CD4-positive, alpha-beta T cell treated with Interleukin-4 for 4 hours (primary cell): ENCODE measurements at regions not wholly inside any gene's neighbourhood (a gene's known extent, or its start where the extent isn't known, plus 50 kb on each side); places are given as distances from the start of the nearest gene placed in this dataset.

Experiments
- DNase-seq: peaks from one replicate; pipeline ENCODE4 v3.0.0-alpha.2; 2020

DNA sequence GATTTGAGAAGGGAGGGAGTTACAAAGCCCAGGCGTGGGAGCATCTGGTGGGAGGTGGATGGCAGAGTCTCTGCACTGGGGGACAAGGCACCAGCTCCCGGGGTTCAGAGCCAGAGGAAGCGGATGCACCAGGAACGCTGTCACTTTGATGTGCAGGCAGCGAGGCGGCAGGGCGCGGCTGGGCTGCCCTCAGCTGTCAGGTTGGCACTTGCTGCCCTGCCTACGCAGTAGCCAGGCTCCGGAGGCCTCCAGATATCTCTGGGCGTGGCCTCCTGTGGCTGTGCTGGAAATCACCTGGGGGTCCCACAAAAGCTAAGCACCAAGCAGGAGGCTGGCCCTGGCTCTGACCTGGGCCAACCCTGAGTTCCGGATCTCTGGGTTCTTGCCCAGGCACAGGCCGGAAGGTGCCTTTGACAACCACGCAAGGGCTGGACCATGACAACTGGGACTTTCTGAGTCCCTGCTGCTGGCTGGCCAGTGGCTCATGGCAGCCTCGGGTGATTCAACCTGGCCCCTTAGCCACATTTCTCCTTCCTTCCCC is 62.1 kb upstream of the MAP1LC3B2 start:
- no peak for DNase-seq

DNA sequence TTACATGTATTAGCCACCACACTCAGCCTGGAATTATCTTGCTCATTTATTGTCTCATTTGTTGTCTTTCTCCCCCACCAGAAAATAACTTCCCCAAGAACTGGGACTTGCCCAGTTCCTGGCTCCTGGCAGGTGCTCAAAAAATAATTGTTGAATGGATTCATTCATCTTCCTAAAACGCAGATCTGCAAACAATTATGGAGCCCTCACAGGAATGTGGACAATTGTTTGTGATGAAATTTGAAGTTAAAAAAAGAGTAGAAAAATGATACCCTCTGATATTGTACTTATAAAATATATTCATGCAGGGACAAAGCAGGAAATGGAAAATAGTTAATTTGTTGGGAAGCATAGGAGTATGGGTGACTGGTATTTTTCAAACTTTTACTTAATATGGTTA is 60.7 kb upstream of the MAP1LC3B2 start:
- no peak for DNase-seq

DNA sequence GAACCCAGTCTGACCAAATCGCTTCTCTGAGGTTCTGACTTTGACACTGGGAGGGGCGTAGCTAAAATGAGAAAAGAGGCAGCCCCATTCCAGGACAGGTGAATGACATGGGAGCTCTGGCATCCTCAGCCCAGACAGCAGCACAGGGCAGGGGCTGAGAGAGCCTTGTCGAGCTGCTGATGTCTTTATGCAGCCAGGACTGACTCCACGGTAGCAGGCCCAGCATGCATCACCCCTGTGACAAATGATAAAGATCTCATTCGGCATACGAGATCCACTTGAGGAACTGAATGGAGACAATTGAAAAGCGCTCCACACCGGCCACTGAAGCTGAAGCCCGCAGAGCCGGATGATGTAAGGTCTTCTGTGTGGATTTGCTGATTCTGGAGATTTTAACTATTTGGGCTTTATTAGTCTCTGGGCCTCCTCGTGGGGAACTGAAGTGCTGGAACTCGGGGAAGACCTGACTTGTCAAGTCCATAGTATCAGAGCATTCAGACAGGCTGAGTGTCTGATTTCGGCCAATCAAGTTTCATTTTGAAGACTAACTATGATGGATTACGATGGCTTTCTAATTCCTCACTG is 56.9 kb upstream of the MAP1LC3B2 start:
- no peak for DNase-seq

DNA sequence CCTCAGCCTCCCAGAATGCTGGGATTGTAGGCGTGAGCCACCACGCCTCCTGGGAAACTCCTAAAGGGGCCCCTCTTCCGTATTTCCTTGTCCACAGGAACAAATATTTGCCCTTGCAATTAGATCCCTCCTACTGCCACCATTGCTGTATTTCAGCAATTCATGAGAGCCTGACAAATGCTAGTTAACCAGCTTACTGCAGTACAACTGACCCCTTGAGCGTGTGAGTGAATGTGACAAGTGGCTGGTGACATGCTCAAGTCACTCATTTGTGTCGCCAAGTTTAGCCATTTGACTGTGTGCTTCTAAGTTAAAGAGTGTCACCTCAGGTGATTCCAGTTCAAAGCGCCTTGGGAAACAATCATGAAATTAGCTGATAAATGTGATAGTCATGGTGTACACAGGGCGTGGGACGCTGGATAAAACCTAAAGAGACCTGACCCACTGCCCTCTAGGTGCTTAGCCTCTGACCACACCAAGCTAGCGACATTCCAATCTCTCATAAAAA is 56.1 kb upstream of the MAP1LC3B2 start:
- no peak for DNase-seq

DNA sequence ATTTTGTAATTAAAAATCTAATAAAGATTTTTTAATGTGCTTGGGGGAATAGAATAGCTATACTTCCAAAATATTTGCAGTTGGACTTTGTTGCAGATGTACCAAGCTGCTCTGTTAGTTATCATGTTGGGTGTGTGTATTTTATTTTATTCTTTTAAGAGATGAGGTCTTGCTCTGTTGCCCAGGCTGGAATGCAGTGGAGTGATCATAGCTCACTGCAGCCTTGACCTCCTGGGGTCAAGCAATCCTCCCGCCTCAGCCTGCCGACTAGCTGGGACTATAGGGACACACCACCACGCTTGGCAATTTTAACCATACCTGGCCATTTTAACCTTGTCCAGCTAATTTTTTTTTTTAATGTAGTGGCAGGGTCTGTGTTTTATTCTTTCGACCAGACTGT is 54.7 kb upstream of the MAP1LC3B2 start:
- DNase-seq, result no peak

DNA sequence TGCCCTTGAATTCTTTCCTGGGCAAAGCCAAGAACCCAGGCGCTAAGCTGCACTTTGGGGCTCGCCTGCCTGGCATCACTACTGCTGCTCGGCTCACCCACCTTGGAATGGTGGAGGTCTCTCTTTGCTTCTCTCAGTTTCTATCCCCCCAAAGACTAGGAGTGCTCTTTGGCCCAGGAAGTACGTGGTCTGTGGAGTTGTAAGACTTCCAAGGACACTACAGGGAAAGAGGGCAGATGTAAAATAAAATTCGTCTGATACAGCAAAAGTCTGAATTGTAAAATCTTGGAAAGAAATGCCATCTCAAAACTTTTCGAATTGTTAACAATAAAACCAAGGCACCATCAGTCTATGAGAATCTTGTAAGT is 52.5 kb upstream of the MAP1LC3B2 start:
- DNase-seq, result no peak

DNA sequence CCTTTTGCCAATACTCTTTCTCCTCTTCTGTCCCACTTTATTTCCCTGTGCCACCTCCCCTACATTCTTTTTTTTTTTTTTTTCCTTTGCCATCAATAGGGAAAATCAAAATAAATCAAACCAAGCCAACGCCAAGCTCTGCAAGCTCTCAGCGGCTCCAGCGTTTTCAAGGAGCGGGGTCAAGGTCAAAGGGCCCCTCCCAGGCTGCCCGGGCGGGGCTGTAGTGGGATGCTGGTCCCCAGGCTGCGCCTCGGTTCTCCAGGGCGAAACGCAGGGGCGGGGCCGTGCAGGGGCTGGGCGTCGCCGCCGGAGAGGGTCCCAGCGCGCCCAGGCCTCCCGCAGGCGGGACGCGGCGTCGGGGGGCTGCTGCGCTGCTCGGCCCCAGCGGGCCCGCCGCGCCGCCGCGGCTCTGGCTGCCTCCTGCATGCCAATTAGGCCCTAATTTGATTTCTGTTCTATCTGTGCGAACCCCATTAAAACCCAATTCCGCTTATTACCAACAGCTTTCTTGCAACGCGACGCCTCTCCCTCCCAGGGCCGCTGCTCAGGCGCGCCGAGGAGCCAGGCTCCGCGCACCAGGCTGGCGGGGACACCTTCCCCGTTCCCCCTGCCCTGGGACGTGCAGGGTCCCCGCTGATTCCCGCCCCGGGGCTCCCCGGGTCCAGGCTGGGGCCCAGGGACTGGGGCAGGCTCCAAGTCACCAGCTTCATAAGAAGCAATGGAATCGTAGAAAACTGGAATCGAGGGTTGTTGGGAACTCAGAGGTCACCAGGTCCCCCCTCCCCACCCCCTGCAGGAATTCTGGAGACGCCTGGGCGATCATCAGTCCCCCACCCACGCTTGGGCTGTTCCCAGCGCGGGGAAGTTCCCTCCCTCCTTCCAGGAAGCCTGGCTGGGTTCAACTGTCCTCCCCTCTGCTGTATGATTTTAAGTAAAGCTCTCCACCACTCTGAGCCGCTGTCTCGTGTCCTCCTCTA is 50.7 kb upstream of the MAP1LC3B2 start:
- no peak for DNase-seq
